T follicular helper cell (primary cell): ENCODE measurements at regions not wholly inside any gene's neighbourhood (a gene's known extent, or its start where the extent isn't known, plus 50 kb on each side); places are given as distances from the start of the nearest gene placed in this dataset.
"Not testable (repeated sequence)": the region's sequence is repeated elsewhere in the genome, so short reads cannot be mapped to it uniquely, and the experiment has no call there.

Experiments used
- DNase-seq: peaks from one replicate; pipeline ENCODE4 v3.0.0-alpha.2; 2020; ENCODE audit warnings: low read depth

DNA sequence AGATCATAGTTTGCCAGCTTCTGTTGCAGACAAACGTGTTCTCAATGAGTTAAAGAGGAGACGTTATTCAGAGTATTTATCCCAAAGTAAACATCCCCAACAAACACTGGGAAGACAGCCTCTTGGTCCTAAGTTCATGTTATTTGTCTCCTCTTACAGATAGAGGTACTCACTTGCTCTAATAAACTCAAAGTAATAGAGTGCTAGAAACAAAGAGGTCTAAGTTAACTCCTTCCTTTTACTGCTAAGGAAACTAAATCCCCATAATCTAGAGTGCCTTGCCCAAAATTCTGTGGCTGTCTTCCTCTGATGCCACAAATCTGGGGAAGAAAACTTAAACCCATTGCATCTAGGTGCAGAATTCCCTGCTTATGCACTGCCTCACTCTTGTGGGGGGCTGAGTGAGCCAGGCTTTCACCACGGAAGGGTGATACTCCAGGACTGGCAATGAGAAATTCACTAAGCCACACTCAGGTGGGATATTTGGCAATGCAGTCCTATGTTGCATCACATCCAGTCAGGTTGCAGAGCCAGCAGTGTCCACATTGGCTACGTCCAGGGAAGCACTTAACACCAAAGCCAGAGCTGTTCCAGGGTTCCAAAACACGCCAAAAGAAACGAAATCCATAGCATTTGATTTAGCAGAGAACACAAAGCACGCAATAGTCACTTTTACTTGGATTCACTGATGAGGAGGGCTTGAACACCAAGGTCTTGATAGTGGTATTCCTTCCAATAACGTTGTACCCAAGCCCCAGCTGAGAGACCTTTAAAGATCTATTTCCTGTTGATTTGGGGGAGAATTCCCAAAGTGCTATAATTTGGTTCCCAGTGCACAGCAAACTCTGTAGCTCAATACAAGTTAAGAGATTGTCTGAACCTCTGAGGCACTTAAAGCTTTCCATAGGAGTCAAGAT, 81.0 kb upstream of the FOXQ1 start:
- no peak for DNase-seq

DNA sequence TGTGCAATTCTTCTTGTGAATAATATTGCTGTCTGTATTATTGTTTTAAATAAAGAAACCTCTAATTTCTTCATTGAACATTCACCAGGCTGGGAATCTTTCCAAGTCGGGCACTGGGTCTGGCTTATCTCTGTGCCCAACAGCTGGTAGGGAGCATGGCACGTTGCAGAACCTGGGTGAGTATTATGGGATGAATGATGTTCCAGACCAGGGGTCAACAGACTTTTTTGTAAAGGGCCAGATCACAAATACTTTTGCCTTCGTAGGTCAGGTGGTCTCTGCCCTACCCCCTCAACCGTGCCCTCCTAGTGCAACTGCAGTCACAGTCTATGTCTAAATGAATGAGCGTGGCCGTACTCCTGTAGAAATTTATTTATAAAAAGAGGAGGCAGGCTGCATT, 81.6 kb upstream of the FOXQ1 start:
- no peak for DNase-seq

DNA sequence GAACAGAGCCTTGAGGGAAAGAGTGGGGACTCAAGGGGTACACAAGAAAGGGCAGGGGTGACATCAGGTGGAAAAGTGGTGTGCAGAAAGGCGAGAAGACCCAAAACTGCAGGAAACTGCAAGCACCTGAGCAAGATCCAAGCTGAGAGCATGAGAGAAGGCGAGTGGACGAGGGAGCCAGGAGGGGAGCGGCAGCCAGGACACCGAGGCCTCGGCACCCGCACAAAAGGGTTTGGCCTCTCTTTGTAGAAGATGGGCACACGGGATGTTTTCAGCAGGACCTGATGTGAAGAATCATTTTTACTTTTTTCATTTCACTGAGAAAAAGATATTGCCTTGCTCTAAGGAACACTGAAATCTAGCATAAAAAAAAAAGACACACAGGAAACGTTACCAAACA, 82.1 kb upstream of the FOXQ1 start:
- no peak for DNase-seq

DNA sequence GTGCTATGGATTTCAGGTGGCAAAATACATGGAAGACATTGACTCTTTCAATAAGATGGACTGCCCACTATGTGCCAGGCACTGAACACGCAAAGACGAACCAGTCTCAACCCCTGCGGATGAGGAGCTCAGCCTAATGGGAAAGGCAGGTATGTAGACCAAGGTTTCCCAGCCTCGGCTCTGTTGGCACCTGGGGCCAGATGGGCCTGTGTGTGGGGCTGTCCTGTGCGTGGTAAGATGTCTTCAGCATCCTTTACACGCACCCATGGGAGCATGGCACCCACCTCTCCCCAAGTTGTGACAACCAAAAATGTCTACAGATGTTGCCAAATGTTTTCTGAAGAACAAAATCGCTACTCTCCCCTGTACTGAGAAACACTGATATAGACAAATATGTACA, 82.6 kb upstream of the FOXQ1 start:
- no peak for DNase-seq

DNA sequence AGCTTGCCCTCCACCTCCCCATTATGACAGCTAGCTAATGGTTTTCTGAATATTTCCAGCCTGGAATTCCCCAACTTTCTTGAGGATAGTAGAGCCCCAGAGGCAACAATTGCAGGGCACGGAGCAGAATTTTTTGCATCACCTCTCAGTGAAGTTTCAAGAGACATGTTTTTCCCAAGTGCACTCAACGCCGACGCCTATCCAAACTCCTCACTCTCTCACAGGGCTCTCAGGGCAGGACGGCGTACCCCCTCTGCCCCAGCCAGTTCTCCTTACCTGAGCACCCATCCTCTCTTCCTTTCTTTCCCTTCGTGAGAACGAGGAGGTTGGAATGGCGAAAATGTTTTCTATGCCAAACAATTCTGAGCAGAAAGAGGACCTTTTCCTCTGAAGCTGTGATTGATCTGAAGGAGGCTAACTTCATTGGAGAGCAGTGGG, 83.1 kb upstream of the FOXQ1 start:
- DNase-seq, result no peak

DNA sequence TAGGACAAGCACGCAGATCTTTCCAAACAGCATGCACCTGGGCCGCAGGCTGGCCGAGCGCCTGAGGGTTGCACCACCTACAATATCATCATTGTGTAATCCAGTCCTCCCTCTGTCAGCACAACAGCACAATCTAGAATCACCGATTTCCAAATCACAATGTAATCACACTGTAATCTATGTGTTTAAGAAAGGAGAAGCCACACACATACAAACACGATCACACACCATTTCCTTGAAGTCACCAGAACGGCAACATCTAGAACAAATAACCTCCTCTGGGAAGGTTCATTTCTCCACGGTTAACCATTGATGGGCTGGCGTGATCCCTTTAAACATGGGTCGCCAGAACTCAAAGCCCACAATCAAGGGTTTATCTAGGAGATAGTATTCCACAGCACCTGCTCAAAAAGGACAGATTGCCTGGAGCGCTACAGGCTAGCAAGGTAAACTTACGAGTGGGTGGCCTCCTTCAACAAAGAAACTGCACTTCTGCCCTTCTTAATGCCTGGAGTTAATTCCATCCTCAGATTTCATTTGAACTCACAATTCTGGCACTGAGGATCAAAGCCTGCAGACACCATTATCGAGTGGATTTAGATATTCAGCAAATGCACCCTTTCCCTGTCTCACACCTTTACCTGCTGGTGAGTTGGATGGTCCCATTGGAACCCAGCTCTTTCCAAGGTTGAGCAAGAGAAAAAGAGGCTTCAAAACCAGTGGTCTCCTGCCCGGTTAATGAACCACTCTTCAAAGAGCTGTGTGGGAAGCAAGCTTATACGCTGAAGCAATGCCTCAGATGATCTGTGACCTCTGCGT, 83.8 kb upstream of the FOXQ1 start:
- DNase-seq, result no peak

DNA sequence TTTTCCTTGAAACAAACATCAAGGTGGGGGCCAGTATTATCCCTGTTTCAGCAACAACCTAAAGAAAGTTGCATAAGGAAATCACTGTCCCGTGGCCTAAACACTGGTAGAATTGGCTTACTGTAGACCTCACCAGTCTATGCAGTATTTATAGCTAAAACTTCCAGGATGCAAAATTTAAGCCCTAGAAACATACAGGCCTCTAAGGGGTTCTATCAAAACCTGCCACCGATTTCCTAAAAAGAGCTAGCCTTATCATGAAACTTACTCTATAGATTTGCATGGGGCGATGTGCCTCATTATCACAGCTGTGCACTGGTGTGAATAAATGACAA, 84.3 kb upstream of the FOXQ1 start:
- no peak for DNase-seq

DNA sequence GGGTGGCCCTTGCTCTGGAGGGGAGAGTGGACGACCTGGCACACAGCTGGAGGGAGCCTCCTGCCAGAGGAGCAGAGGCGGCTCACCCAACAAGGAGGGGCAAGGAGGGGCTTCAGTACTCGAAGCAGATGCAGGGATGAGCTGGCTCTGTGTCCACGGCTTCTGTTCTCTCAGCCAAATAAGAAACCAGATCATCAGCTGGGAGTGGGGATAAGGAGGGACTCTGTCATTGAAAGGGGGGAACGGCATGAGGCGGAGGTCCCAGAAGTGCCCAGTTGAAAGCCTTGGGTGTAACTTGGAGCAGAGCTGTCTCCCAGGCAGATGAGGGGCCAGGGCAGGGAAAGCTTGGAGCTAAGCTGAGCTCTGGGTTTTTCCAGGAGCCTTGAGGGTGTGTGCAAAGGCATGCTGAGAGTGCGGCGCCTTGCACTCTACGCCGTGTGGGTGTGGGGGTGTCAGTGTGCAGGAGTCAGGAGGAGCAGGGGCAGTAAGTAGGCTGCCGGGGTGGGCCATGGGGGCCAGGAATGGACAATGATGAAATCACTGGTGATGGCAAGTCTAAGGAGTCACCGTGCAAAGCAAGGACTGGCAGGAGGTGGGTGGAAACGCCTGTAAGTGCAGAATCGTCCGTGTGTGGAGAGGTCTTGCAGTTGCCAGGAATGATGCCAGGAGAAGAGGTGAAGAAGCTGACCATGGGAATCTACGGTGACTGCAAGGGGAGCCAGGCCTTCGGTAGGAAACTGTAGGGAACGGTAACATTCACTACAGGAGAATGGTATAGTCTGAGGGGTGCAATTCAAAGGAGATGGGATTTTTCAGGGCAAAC, 85.4 kb upstream of the FOXQ1 start:
- DNase-seq, result no peak

DNA sequence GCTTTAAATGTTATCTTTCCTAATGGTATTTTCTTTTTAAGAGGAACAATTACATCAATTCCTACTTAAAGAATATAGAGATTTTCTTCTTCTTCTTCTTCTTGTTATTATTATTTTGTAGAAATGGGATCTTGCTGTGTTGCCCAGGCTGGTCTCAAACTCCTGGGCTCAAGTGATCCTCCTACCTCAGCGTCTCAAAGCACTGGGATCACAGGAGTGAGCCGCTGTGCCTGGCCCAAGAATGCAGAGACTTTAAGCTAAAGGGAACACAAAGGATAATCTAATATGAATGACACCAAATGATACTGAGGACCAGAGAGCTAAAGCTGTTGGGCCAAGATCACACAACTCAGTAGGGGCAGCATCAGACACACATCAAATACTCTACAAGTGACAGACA, 87.4 kb upstream of the FOXQ1 start:
- DNase-seq, result no peak

DNA sequence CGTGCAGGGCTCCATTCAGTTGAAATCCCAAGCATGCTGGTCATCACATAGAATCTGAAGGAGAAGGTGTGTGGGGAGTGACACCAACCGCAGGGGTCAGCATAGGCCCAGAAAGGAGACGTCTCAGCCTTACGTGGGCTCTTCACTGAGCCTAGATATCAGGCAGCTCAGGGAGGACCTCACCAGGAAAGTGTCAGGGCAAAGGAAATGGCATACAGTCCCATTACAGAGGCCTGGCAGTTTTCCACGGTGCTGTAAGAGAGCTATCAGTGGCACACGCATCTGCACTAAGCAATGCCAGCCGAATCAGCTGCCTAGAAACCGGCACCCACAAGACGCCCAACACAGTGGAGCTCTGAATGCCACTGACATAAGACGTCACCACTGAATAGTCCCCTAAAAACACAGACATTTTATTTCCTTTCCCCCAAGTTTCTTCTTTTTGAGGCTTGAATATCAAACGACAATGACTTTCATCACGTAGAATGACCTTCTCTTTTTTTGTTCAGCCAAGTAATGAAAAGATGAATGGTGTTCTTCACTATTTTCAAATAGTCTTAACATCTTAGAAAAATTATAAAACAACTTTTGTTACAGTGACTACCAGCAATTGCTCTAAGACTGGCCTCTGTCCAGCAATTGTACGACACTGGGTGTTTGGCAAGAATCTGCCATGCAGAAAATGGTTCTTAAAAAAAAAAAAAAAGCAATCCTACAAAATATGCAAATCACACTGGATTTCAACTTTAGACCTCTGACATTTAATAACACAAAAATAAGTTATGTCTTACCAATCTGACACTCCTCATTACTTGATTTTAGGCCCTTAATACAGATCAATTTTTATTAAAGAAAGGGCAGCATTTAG, 88.9 kb upstream of the FOXQ1 start:
- DNase-seq, result no peak

DNA sequence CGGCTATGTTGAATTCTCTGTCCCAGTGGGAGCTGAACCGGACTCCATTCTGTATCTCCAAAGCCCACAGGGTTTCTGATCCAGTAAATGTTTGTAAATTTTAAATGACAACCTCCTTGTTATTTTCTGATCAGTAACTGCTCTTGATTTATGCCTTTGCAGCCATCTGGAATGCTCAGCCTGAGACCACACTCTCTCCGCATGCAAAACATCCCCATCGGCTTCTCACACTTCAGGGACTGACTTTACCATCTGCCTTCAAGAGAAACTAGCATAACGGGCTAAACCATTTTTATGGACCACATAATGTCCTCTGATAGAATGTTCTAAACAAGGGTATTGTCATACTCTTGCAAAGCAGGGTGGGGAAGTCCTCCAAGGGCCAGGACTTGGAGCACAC, 94.5 kb upstream of the FOXQ1 start:
- DNase-seq, result no peak

DNA sequence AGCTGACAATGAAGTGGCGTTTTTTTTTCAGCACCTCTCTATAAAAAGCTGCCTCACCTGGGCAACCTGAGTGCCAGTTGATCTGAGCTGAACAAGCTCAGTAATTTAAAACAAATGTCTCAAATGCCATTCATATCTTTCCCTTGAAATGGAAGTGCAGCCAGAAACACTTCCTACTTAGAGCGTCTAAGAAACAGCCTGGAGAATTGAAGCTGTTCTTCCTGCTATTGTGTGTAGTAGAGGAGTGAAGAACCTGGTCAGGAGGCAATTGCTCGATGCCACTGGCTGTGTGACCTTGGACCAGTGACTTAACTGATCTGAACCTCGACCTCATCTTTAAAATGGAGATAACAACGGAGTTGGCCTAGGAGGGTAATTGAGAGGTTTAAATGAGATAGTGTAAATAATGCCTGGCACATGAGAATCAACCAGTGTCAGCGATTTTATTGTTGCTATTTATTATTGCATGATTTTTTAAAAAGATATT, 95.4 kb upstream of the FOXQ1 start:
- no peak for DNase-seq

DNA sequence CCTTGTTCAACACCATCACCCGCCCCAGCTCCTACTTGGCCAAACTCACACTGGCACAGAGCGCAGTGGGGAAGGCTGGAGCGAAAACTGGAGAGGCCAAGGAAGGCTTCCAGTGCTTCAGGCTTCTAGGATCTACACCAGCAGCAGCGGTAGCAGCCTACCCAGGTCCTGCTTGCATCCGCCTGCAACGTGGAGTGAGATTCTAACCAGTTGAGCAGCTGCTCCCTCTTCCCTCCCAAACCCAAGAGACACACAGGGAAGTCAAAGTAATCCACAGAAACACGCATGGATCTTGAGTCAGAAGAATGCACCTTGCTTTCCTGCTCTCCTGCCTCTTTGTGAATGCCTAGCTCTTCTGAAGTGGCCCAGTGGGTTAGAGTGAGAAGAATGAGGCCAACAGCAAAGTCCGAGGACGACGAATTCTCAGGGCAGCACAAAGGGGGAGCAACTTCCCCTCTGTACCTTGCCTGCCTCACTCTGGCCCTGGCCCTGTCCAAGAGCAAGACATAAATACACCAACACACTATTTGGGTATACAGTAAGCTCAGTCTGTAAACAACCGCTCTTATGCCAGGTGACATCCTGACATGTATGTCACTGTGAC, 95.9 kb upstream of the FOXQ1 start:
- DNase-seq, result no peak

DNA sequence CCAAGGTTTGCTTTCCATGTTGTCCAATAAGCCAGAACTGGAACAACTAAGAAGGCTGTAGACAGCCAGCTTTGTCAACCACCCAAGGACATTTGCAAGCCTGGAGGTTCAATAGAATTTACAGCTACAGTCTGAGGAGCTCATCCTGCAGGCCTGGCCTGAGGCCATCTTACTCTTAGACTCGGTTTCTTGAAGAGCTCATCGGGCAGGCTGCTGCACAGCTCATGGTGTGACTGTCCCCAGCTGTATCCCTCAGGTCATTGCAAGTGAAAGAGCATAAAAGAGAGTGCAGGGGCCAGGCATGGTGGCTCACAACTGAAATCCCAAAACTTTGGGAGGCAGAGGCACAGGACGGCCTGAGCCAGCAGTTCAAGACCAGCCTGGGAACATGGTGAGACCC, 96.9 kb upstream of the FOXQ1 start:
- no peak for DNase-seq

DNA sequence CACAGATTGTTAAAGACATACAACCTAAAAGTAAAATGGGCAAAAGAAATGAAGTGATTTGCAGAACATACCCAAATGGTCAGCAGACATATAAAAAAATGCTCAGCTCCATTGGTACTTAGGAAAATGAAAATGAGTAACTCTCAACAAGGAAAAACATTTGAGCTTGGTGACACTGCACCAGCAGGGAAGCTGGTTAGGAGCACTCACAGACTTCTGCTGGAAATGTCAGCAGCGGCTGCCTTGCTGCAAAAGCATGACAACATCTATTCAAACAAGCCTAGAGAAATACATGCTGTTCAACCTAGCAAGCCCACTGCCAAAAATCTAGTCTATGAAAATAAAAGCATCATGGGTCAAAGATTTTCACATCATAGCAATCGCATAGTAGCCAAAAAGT, 99.0 kb upstream of the FOXQ1 start:
- no peak for DNase-seq

DNA sequence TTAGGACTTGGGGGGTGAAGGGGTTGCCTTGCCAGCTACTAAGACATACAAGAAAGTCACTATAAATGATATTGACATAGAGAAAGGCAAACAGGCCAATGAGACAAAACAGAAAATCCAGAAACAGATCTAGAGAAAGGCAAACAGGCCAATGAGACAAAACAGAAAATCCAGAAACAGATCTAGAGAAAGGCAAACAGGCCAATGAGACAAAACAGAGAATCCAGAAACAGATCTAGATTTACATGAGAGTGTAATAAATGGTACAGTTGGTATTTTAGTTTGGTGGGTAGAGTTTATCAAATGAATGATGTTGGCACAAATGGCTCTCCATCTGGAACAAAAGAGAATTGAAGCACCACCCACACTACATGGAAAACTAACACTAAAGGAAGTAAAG, 99.8 kb upstream of the FOXQ1 start:
- not testable (repeated sequence) for DNase-seq

DNA sequence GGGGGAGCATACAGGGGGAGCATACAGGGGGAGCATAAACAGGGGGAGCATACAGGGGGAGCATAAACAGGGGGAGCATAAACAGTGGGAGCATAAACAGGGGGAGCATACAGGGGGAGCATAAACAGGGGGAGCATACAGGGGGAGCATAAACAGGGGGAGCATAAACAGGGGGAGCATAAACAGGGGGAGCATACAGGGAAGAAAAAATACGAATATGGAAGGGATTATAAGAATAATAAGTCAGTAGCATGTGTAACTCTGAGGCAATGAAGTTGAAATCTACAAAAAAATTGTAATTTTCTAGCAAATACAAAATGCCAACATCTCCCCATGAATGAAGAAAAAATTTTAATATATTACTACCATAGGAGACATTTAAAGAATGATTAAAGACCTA, 101.3 kb upstream of the FOXQ1 start:
- not testable (repeated sequence) for DNase-seq

DNA sequence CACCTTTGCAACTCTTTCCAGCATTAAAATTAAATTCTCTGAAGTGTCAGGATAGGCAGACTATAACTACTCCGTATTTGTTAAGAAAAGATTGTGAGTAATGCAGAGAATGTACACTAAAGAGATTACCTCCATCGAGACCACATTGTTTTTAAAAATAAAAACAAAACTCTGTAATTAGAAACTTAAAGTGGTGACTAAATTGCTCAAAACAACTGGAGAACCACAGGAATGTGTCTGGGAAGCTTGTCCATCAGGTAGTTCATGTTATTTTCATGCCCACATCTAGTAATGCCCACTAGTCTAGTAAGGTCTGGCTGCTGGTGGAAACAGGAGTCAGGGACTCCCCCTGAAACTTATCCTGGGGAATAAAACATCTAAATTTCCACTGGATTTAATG, 103.0 kb upstream of the FOXQ1 start:
- DNase-seq, result no peak

DNA sequence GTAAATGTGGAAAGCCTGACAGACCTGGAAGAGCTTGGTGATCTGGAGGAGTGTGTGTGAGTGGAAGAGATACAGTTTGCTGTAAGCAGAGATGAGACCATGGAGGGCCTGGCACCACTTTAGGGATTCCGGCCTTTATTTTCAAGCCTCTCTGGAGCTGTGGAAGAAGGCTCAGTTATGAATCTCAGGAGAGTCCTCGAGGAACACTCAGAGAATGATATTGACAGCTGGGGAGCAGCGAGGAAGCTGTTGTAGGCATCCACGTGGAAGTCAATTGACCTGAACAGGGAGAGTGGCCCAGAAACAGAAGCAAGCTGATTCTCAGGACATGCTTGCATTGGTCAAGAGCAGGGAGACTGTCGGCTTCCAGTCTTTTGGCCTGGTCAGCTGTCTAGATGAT, 108.4 kb upstream of the FOXQ1 start:
- DNase-seq, result no peak

DNA sequence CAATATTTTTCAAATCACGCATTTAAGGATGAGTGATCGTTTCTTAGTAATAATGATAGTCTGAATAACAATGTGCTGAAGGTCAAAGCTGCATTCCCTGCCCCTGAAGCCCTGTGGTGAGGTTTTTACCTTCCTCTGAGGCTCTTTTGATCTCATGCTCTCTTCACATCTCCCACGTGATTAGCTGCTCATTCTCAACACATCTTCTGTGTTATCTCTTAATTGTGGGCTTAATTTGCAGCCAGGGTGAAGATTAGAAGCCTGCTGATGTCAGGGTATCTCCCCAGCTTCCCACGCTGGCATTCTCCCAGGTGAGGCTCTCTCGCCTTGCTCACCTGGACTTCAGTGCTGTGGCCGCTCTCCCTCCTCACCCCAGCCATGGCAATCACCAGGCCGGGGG, 109.7 kb upstream of the FOXQ1 start:
- no peak for DNase-seq
